ENCODE measurements at regions not wholly inside any gene's neighbourhood (a gene's known extent, or its start where the extent isn't known, plus 50 kb on each side); places are given as distances from the start of the nearest gene placed in this dataset.

- TF ChIP-seq POLR2A (IDR thresholded peaks at IDR 0.05) (no peak), CTCF (IDR thresholded peaks at IDR 0.05) (no peak), EP300 (IDR thresholded peaks at IDR 0.05) (no peak)
Measured at GRCh38 chr1:184194236-184194635, 142.7 kb downstream of the TSEN15 start.

Measured in tibial nerve (tissue), 4 donors.